Fibroblast of lung (primary cell): ENCODE measurements at regions not wholly inside any gene's neighbourhood (a gene's known extent, or its start where the extent isn't known, plus 50 kb on each side); places are given as distances from the start of the nearest gene placed in this dataset.
A peak's percentile ranks its signal among the peaks of the same experiment; 100 is the strongest.

Source experiments
- CTCF ChIP-seq, 2 donors: IDR thresholded peaks in 1 of 2; conservative IDR thresholded peaks in 1 of 2; 1 replicate in 1 of 2; 2 replicates in 1 of 2; pipeline ENCODE4 v1.5.1; 2011 to 2012; ENCODE audit warnings: low read length in 2 of 2, control low read depth in 1 of 2, inconsistent platforms in 1 of 2, low read depth in 1 of 2, mild to moderate bottlenecking in 1 of 2
- EZH2 ChIP-seq: IDR thresholded peaks from 2 replicates; pipeline ENCODE4 v1.5.1; 2012; ENCODE audit warnings: low read length, control low read depth, mild to moderate bottlenecking; ENCODE audit errors: missing control alignments

GRCh38 chr6:74087899-74088298 is 391.9 kb downstream of the CD109 start:
- TF ChIP-seq CTCF (conservative IDR thresholded peaks at IDR 0.05 in 1 of 2, IDR thresholded peaks at IDR 0.05 in 1 of 2; ENCODE audit: low read depth in 1 of 2, low read length in 2 of 2) (peak; percentile 24 to 43), EZH2 (no peak)
